GM12892 (cell line): ENCODE measurements at regions not wholly inside any gene's neighbourhood (a gene's known extent, or its start where the extent isn't known, plus 50 kb on each side); places are given as distances from the start of the nearest gene placed in this dataset.

ENCODE experiments used
- POLR2A ChIP-seq: IDR thresholded peaks from 2 replicates; pipeline ENCODE4 v1.6.1; 2011; ENCODE audit warnings: low read depth, low read length, control low read depth
- TAF1 ChIP-seq: IDR thresholded peaks from 2 replicates; pipeline ENCODE4 v1.6.1; 2011; ENCODE audit warnings: low read depth, mild to moderate bottlenecking, control low read depth, low read length, borderline replicate concordance

DNA sequence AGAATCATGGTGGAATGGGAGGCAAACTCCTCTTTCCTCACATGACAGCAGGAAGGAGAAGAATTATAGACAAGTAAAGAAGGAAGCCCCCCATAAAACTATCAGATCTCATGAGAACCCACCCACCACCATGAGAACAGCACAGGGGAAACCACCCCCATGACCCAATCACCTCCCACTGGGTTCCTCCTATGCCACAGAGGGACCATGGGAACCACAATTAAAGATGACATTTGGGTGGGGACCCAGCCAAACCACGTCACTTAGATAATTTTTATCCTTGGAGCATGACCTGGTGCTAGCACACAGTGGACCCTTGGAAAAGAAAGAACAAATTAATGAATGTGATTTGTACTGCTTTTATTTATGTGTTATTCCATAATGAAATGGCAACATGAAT, 188.6 kb upstream of the NCKAP5 start:
- no peak for TF ChIP-seq TAF1
- TF ChIP-seq POLR2A, result no peak
